CD4-positive, alpha-beta T cell (primary cell): ENCODE measurements at regions not wholly inside any gene's neighbourhood (a gene's known extent, or its start where the extent isn't known, plus 50 kb on each side); places are given as distances from the start of the nearest gene placed in this dataset.

Experiments
- ATAC-seq: fragments of 200-7000 bp; cut with Tn5 transposase; one replicate; pipeline ENCODE4 v1.10.0; 2022; ENCODE audit warnings: mild to moderate bottlenecking; ENCODE audit not compliant: poor library complexity
- CTCF ChIA-PET: fragments of 350-600 bp; sonication (Branson Sonifier 250); formaldehyde crosslinking; loops from one replicate; lab custom pipeline; 2021; ENCODE audit warnings: antibody characterized with exemption, inconsistent platforms; lab: Charles Lee
- POLR2A ChIA-PET: fragments of 350-600 bp; sonication (Branson Sonifier 250); formaldehyde crosslinking; loops from one replicate; lab custom pipeline; 2021; ENCODE audit warnings: antibody characterized with exemption, inconsistent platforms; lab: Charles Lee
- DNase-seq, 14 experiments: peaks; one replicate each; pipeline ENCODE4 v3.0.0-alpha.2; 2013 to 2020; ENCODE audit warnings: mixed read lengths in 2 of 14
- H3K27ac ChIP-seq, 2 donors: one replicate each; pipeline versions ENCODE4 v1.5.1 to v1.7.0; 2013; ENCODE audit warnings: low read length in 2 of 2, low read depth in 1 of 2, mild to moderate bottlenecking in 1 of 2
- H3K27me3 ChIP-seq, 2 experiments: 1 replicate in 1 of 2; 2 replicates in 1 of 2; pipeline versions ENCODE4 v1.6.1 to v1.7.0; 2013; ENCODE audit warnings: low read length in 2 of 2, control low read depth in 1 of 2, mild to moderate bottlenecking in 1 of 2, moderate library complexity in 1 of 2; ENCODE audit not compliant: insufficient read depth in 2 of 2, control insufficient read depth in 1 of 2
- H3K36me3 ChIP-seq: one replicate; pipeline ENCODE4 v1.6.1; 2013; ENCODE audit warnings: low read length, control low read depth; ENCODE audit not compliant: insufficient read depth
- H3K4me1 ChIP-seq: one replicate; pipeline ENCODE4 v1.6.1; 2013; ENCODE audit warnings: low read length, control low read depth; ENCODE audit not compliant: insufficient read depth
- H3K4me3 ChIP-seq: one replicate; pipeline ENCODE4 v1.5.1; 2013; ENCODE audit warnings: mild to moderate bottlenecking, low read length, moderate library complexity
- H3K9me3 ChIP-seq, 2 experiments: 1 replicate in 1 of 2; 2 replicates in 1 of 2; pipeline versions ENCODE4 v1.6.1 to v1.7.0; 2013; ENCODE audit warnings: low read length in 2 of 2, mild to moderate bottlenecking in 2 of 2, control low read depth in 1 of 2, moderate library complexity in 1 of 2; ENCODE audit not compliant: control insufficient read depth in 1 of 2, insufficient read depth in 1 of 2
- H3K27ac Mint-ChIP-seq: one replicate; pipeline ENCODE4 v1.8.0; 2020; ENCODE audit warnings: mixed read lengths
- H3K27me3 Mint-ChIP-seq: one replicate; pipeline ENCODE4 v1.8.0; 2021; ENCODE audit warnings: mixed read lengths
- H3K36me3 Mint-ChIP-seq: one replicate; pipeline ENCODE4 v1.8.0; 2021; ENCODE audit warnings: low read depth, mixed read lengths
- H3K4me1 Mint-ChIP-seq: one replicate; pipeline ENCODE4 v1.8.0; 2021; ENCODE audit warnings: low read depth, mixed read lengths
- H3K4me3 Mint-ChIP-seq: one replicate; pipeline ENCODE4 v1.8.0; 2020; ENCODE audit warnings: mild to moderate bottlenecking, mixed read lengths
- H3K9me3 Mint-ChIP-seq: one replicate; pipeline ENCODE4 v1.8.0; 2020; ENCODE audit warnings: mixed read lengths
- CTCF ChIP-seq: fragments of 200-600 bp; IDR thresholded peaks from one replicate; pipeline ENCODE4 v1.8.0; 2022; ENCODE audit warnings: antibody characterized with exemption, mild to moderate bottlenecking
- intact Hi-C, 2 experiments: fragments of 100-400 bp; cut with DNase I in 1 of 2; cut with micrococcal nuclease in 1 of 2; formaldehyde crosslinking; loops; one replicate each; pipeline versions ENCODE4 v1.15.1 to v1.9.0; 2023 to 2025; cut with DNase I, micrococcal nuclease

- no peak for ATAC-seq
- Mint-ChIP-seq H3K4me3 (no peak overlapping the region), H3K27ac (no peak overlapping the region), H3K9me3 (no peaks in the 10 kb centered on the region), H3K36me3 (no peaks in the 10 kb centered on the region), H3K4me1 (no peaks in the 10 kb centered on the region), H3K27me3 (no peaks in the 10 kb centered on the region)
- intact Hi-C loops = no loop called here
- Histone ChIP-seq H3K4me3 (no peak overlapping the region), H3K36me3 (no peaks in the 10 kb centered on the region), H3K4me1 (no peaks in the 10 kb centered on the region), H3K9me3 (peaks cover 0 to 18% of the 10 kb centered on the region in 2 experiments), H3K27me3 (peaks cover 0 to 4% of the 10 kb centered on the region in 2 experiments), H3K27ac (no peak overlapping the region)
- ChIA-PET POLR2A (no interaction called here), CTCF (no interaction called here)
- no peak for DNase-seq
- no peak for TF ChIP-seq CTCF
Measured at GRCh38 chr1:4058122-4058521, 158.1 kb upstream of the C1orf174 start.

GRCh38 chr1:4058706-4059105 lies 158.6 kb upstream of the C1orf174 start:
- H3K27ac Mint-ChIP-seq = no peak overlapping the region
- Histone ChIP-seq H3K4me3 (no peak overlapping the region), H3K36me3 (no peaks in the 10 kb centered on the region), H3K4me1 (no peaks in the 10 kb centered on the region), H3K27me3 (peaks cover 0 to 4% of the 10 kb centered on the region in 2 experiments), H3K9me3 (peaks cover 0 to 24% of the 10 kb centered on the region in 2 experiments), H3K27ac (no peak overlapping the region)
- ChIA-PET POLR2A (no interaction called here), CTCF (no interaction called here)
- TF ChIP-seq CTCF = no peak
- no peaks in the 10 kb centered on the region for H3K27me3 Mint-ChIP-seq
- H3K4me3 Mint-ChIP-seq = no peak overlapping the region
- no peaks in the 10 kb centered on the region for H3K4me1 Mint-ChIP-seq
- no peaks in the 10 kb centered on the region for H3K9me3 Mint-ChIP-seq
- DNase-seq (no peak), ATAC-seq (no peak)
- intact Hi-C loops = no loop called here
- H3K36me3 Mint-ChIP-seq = no peaks in the 10 kb centered on the region

- Mint-ChIP-seq H3K27me3 (no peaks in the 10 kb centered on the region), H3K36me3 (no peaks in the 10 kb centered on the region), H3K27ac (no peak overlapping the region), H3K9me3 (no peaks in the 10 kb centered on the region), H3K4me1 (no peaks in the 10 kb centered on the region), H3K4me3 (no peak overlapping the region)
- DNase-seq (no peak), ATAC-seq (no peak)
- ChIA-PET POLR2A (no interaction called here), CTCF (no interaction called here)
- Histone ChIP-seq H3K27ac (no peak overlapping the region), H3K4me1 (no peaks in the 10 kb centered on the region), H3K4me3 (no peak overlapping the region), H3K9me3 (peaks cover 0 to 30% of the 10 kb centered on the region in 2 experiments), H3K36me3 (no peaks in the 10 kb centered on the region), H3K27me3 (peaks cover 0 to 4% of the 10 kb centered on the region in 2 experiments)
- no peak for TF ChIP-seq CTCF
- intact Hi-C loops = no loop called here
Measured at GRCh38 chr1:4059270-4059669, 159.2 kb upstream of the C1orf174 start.
